ENCODE measurements at regions not wholly inside any gene's neighbourhood (a gene's known extent, or its start where the extent isn't known, plus 50 kb on each side); places are given as distances from the start of the nearest gene placed in this dataset.
"Not testable (repeated sequence)": the region's sequence is repeated elsewhere in the genome, so short reads cannot be mapped to it uniquely, and the experiment has no call there.

DNA sequence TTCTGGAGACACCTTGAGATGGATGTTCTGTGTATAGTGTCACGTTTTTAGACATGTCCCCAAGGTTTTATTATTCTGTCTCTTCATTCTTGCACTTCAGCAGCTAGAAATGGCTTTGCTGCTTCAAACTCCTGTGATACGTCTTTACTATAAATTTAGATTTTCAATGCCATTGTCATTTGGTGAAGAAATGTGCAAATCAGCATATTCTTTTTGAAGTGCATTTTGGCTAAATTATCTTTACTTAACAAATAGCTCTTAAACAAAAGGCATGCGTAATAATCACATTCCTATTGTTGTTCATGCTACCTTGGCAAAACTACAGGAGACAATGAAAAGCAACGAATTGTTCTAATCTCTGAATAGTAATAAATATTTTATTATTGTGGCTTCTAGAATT is 502.9 kb upstream of the SYT1 start:
- Histone ChIP-seq H3K9me3 (no peaks in the 10 kb centered on the region), H3K27ac (no peak overlapping the region), H3K36me3 (no peaks in the 10 kb centered on the region), H3K4me1 (no peaks in the 10 kb centered on the region), H3K27me3 (no peaks in the 10 kb centered on the region), H3K4me3 (no peak overlapping the region)
- TF ChIP-seq POLR2AphosphoS5 (IDR thresholded peaks at IDR 0.05) (no peak), EP300 (IDR thresholded peaks at IDR 0.05) (no peak), CTCF (IDR thresholded peaks at IDR 0.05) (no peak), POLR2A (IDR thresholded peaks at IDR 0.05) (no peak)
- DNase-seq (ENCODE audit: low spot score in 2 of 2): no peak
- 73% methylated on average over 4 of the region's 4 CpGs for WGBS

DNA sequence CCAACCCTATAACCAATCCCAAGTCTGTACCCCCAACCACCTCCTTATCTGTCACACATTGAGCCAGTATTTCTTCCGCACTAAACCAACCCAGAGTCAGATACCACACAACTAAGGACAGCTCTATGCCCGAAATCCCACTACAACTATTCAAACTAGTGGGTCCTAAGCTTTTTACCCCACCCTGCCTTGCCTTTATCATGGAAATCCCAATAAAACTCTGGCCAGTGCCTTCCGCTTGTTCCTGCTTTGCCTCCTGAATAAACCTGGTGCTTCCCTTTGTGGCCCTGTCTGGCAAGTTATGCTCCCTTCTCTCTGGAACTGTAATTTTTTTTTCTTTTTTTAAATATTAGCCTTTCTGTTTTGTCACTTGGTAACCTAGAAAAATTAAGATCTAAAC is 493.3 kb upstream of the SYT1 start:
- TF ChIP-seq POLR2AphosphoS5 (IDR thresholded peaks at IDR 0.05): no peak
- TF ChIP-seq POLR2A (IDR thresholded peaks at IDR 0.05): no peak
- TF ChIP-seq EP300 (IDR thresholded peaks at IDR 0.05): no peak
- TF ChIP-seq CTCF (IDR thresholded peaks at IDR 0.05): no peak
- no peak for DNase-seq (ENCODE audit: low spot score in 2 of 2)
- H3K4me1 ChIP-seq: no peaks in the 10 kb centered on the region
- 86% methylated on average over 3 of the region's 3 CpGs for WGBS
- no peaks in the 10 kb centered on the region for H3K9me3 ChIP-seq
- H3K27ac ChIP-seq: no peak overlapping the region
- no peak overlapping the region for H3K4me3 ChIP-seq
- no peaks in the 10 kb centered on the region for H3K27me3 ChIP-seq
- H3K36me3 ChIP-seq: no peaks in the 10 kb centered on the region

DNA sequence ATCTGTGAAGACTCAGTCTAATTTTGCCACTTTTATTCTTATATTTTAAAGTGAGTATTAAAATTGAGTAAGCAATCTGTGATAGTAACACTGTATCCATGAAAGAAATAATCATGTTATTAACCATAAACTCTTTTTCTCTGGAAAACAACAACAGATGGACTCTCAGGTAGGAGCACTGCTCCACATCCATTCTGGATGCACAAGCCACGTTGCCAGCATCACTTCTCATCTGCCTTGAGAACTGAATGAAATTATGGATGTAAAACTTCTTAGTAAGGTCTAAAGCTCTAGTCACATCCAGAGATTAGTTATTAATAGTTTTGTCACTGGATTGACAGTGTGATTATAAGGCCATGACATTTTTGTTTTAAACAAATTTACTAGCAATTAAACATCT is 489.1 kb upstream of the SYT1 start:
- no peaks in the 10 kb centered on the region for H3K4me1 ChIP-seq
- peaks cover 10% of the 10 kb centered on the region for H3K9me3 ChIP-seq
- 65% methylated on average over 1 of the region's 1 CpG for WGBS
- no peaks in the 10 kb centered on the region for H3K36me3 ChIP-seq
- no peak overlapping the region for H3K4me3 ChIP-seq
- DNase-seq (ENCODE audit: low spot score in 2 of 2): no peak
- no peak for TF ChIP-seq POLR2A (IDR thresholded peaks at IDR 0.05)
- no peak for TF ChIP-seq POLR2AphosphoS5 (IDR thresholded peaks at IDR 0.05)
- TF ChIP-seq EP300 (IDR thresholded peaks at IDR 0.05): no peak
- TF ChIP-seq CTCF (IDR thresholded peaks at IDR 0.05): no peak
- no peaks in the 10 kb centered on the region for H3K27me3 ChIP-seq
- no peak overlapping the region for H3K27ac ChIP-seq

DNA sequence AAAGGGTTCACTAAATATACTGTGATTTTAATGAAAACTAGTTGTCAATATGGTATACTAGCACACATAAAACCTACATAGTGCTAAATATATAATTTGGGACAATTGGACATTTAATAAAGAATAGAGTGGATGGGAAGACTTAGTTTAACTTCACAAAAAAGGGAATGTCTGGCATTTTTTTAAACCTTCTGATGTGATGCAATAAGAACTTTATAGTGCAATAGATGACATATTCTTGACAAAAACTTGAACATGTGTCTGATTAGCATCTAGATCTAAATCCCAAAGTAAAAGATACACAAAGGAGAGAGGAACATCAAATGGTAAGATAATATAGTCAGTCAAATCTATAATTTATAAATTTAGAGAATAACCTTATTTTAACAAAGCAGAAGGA is 488.3 kb upstream of the SYT1 start:
- no peak for TF ChIP-seq POLR2A (IDR thresholded peaks at IDR 0.05)
- TF ChIP-seq CTCF (IDR thresholded peaks at IDR 0.05): no peak
- no peak for TF ChIP-seq EP300 (IDR thresholded peaks at IDR 0.05)
- no peak for TF ChIP-seq POLR2AphosphoS5 (IDR thresholded peaks at IDR 0.05)
- Histone ChIP-seq H3K27ac (no peak overlapping the region), H3K9me3 (peaks cover 10% of the 10 kb centered on the region), H3K27me3 (no peaks in the 10 kb centered on the region), H3K4me3 (no peak overlapping the region), H3K4me1 (no peaks in the 10 kb centered on the region), H3K36me3 (no peaks in the 10 kb centered on the region)
- no peak for DNase-seq (ENCODE audit: low spot score in 2 of 2)

DNA sequence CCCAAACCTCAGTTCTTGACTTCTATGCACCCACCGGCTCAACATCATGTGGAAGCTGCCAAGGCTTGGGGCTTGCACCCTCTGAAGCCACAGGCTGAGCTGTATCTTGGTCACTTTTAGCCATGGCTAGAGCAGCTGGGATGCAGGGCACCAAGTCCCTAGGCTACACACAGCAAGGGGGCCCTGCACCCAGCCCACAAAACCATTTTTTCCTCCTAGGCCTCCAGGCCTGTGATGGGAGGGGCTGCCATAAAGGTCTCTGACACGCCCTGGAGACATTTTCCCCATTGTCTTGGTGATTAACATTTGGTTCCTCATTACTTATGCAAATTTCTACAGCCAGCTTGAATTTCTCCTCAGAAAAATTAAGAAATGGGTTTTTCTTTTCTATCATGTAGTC is 485.5 kb upstream of the SYT1 start:
- not testable (repeated sequence) for H3K4me1 ChIP-seq; H3K27ac ChIP-seq; H3K4me3 ChIP-seq; H3K36me3 ChIP-seq; DNase-seq (ENCODE audit: low spot score in 2 of 2); H3K9me3 ChIP-seq; H3K27me3 ChIP-seq
- WGBS: 86% methylated on average over 2 of the region's 2 CpGs

DNA sequence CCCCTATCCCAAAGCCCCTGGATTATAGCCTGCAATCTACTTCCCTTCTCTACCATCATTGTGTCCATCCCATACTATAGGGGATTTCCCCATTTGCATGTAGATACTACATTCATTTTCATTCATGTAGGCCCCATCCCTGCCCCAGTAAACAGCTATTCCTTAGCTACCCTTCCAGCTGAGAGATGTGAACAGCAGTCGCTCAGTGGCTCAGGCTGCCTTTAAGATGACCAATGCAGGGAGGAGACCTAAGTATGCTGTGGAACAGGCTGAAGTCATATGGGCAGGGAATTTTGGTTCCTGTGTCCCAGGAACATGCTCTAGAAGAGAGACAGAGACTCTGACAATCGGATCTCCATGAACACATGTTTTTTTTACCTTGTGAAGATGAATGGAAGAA is 481.2 kb upstream of the SYT1 start:
- H3K4me1 ChIP-seq: no peaks in the 10 kb centered on the region
- peaks cover 4% of the 10 kb centered on the region for H3K9me3 ChIP-seq
- no peaks in the 10 kb centered on the region for H3K36me3 ChIP-seq
- H3K27ac ChIP-seq: no peak overlapping the region
- WGBS: 91% methylated on average over 2 of the region's 2 CpGs
- H3K4me3 ChIP-seq: no peak overlapping the region
- H3K27me3 ChIP-seq: no peaks in the 10 kb centered on the region
- no peak for TF ChIP-seq EP300 (IDR thresholded peaks at IDR 0.05)
- TF ChIP-seq CTCF (IDR thresholded peaks at IDR 0.05): no peak
- TF ChIP-seq POLR2AphosphoS5 (IDR thresholded peaks at IDR 0.05): no peak
- no peak for TF ChIP-seq POLR2A (IDR thresholded peaks at IDR 0.05)
- DNase-seq (ENCODE audit: low spot score in 2 of 2): no peak

All from suprapubic skin (tissue), 4 donors.